HTR-8/SVneo (cell line): ENCODE measurements at regions not wholly inside any gene's neighbourhood (a gene's known extent, or its start where the extent isn't known, plus 50 kb on each side); places are given as distances from the start of the nearest gene placed in this dataset.
"Not testable (repeated sequence)": the region's sequence is repeated elsewhere in the genome, so short reads cannot be mapped to it uniquely, and the experiment has no call there.

Experiments
- DNase-seq: peaks from one replicate; pipeline ENCODE4 v3.0.0; 2011; ENCODE audit warnings: low spot score, mixed read lengths; ENCODE audit not compliant: insufficient read length
- FAIRE-seq: peaks from 2 replicates; lab custom pipeline; 2011; peaks lifted over from hg19 to GRCh38; lab: Jason Lieb, UNC

- DNase-seq = no peak
- FAIRE-seq = no peak
Observed at GRCh38 chrX:25151749-25152148, 136.0 kb upstream of the ARX start.

- DNase-seq (peak; percentile 42), FAIRE-seq (peak; percentile 87)
Observed at GRCh38 chrX:25144043-25144940, 128.5 kb upstream of the ARX start.

- no peak for DNase-seq
- FAIRE-seq = no peak
Observed at GRCh38 chrX:25143596-25143995, 127.8 kb upstream of the ARX start.

- no peak for DNase-seq
- FAIRE-seq = no peak
Observed at GRCh38 chrX:25141684-25142083, 125.9 kb upstream of the ARX start.

- DNase-seq (peak; percentile 17), FAIRE-seq (no peak)
Observed at GRCh38 chrX:25131055-25131454, 115.3 kb upstream of the ARX start.

- FAIRE-seq (no peak), DNase-seq (no peak)
Observed at GRCh38 chrX:25130619-25131018, 114.9 kb upstream of the ARX start.

GRCh38 chrX:25125483-25125882 is 109.7 kb upstream of the ARX start:
- DNase-seq (no peak), FAIRE-seq (no peak)

- no peak for FAIRE-seq
Observed at GRCh38 chrX:25124391-25124790, 108.6 kb upstream of the ARX start.

GRCh38 chrX:25112156-25112555 is 96.4 kb upstream of the ARX start:
- no peak for DNase-seq
- FAIRE-seq = no peak

More at GRCh38 chrX:25124391-25124790, 108.6 kb upstream of the ARX start:
- no peak for DNase-seq

- no peak for FAIRE-seq
Observed at GRCh38 chrX:25108481-25108880, 92.7 kb upstream of the ARX start.

GRCh38 chrX:25105221-25105620 is 89.5 kb upstream of the ARX start:
- FAIRE-seq = no peak
- no peak for DNase-seq

More at GRCh38 chrX:25108481-25108880, 92.7 kb upstream of the ARX start:
- no peak for DNase-seq

- no peak for FAIRE-seq
- no peak for DNase-seq
Observed at GRCh38 chrX:25096522-25097045, 80.8 kb upstream of the ARX start.

GRCh38 chrX:25091152-25091551 is 75.4 kb upstream of the ARX start:
- not testable (repeated sequence) for FAIRE-seq, DNase-seq

GRCh38 chrX:25084446-25084845 is 68.7 kb upstream of the ARX start:
- FAIRE-seq (no peak), DNase-seq (no peak)

GRCh38 chrX:25083661-25084060 is 67.9 kb upstream of the ARX start:
- DNase-seq (no peak), FAIRE-seq (peak; percentile 55)

GRCh38 chrX:25079020-25079419 is 63.3 kb upstream of the ARX start:
- no peak for DNase-seq
- FAIRE-seq = no peak

GRCh38 chrX:25076941-25077500 is 61.3 kb upstream of the ARX start:
- DNase-seq (no peak), FAIRE-seq (no peak)

- FAIRE-seq = no peak
- DNase-seq = no peak
Observed at GRCh38 chrX:25072247-25072646, 56.5 kb upstream of the ARX start.

GRCh38 chrX:25070038-25070437 is 54.3 kb upstream of the ARX start:
- FAIRE-seq (no peak), DNase-seq (no peak)

- peak; percentile 72 for FAIRE-seq
- DNase-seq = no peak
Observed at GRCh38 chrX:25069209-25069608, 53.4 kb upstream of the ARX start.

GRCh38 chrX:25068340-25068739 is 52.6 kb upstream of the ARX start:
- FAIRE-seq (peak; percentile 49), DNase-seq (no peak)
